Breast epithelium (tissue), 4 donors: ENCODE measurements at regions not wholly inside any gene's neighbourhood (a gene's known extent, or its start where the extent isn't known, plus 50 kb on each side); places are given as distances from the start of the nearest gene placed in this dataset.
"Not testable (repeated sequence)": the region's sequence is repeated elsewhere in the genome, so short reads cannot be mapped to it uniquely, and the experiment has no call there.

Source experiments
- DNase-seq, 2 donors: peaks; one replicate each; pipeline ENCODE4 v3.0.0-alpha.2; 2019; ENCODE audit warnings: low spot score in 2 of 2
- H3K27ac ChIP-seq, 2 donors: fragments of 200-600 bp; sonication (generic) in 1 of 2; one replicate each; pipeline ENCODE4 v1.5.1; 2016 to 2019; ENCODE audit warnings: mild to moderate bottlenecking in 1 of 2
- H3K27me3 ChIP-seq, 2 donors: fragments of 200-600 bp; sonication (generic) in 1 of 2; one replicate each; pipeline versions ENCODE4 v1.5.1 to v1.6.0; 2017 to 2019; ENCODE audit warnings: control low read depth in 1 of 2, mild to moderate bottlenecking in 1 of 2
- H3K36me3 ChIP-seq: fragments of 200-600 bp; one replicate; pipeline ENCODE4 v1.5.1; 2019
- H3K4me1 ChIP-seq, 2 donors: fragments of 200-600 bp; sonication (generic); one replicate each; pipeline ENCODE4 v1.5.1; 2016 to 2019; ENCODE audit warnings: control low read depth in 1 of 2
- H3K4me3 ChIP-seq, 3 donors: fragments of 200-600 bp; sonication (generic); 1 replicate in 2 of 3; 2 replicates in 1 of 3; pipeline ENCODE4 v1.5.1; 2016 to 2019; ENCODE audit warnings: mild to moderate bottlenecking in 3 of 3, moderate library complexity in 2 of 3
- H3K9me3 ChIP-seq, 2 donors: fragments of 200-600 bp; sonication (generic) in 1 of 2; one replicate each; pipeline ENCODE4 v1.5.1; 2016 to 2019; ENCODE audit warnings: control low read depth in 1 of 2
- POLR2A ChIP-seq: fragments of 450-650 bp; IDR thresholded peaks from one replicate; pipeline ENCODE4 v1.6.1; 2016; ENCODE audit warnings: antibody characterized with exemption, mild to moderate bottlenecking, moderate library complexity
- POLR2AphosphoS5 ChIP-seq, 3 donors: sonication (generic); formaldehyde crosslinking; IDR thresholded peaks; one replicate each; pipeline ENCODE4 v1.6.1; 2017; ENCODE audit warnings: antibody characterized with exemption in 3 of 3
- intact Hi-C: fragments of 100-400 bp; cut with DNase I; formaldehyde crosslinking; loops from one replicate; pipeline ENCODE4 v1.15.1; 2023; ENCODE audit warnings: low total_unique reads
- TF ChIP-seq, protein P1 (sequence below), 3 donors: fragments of 450-650 bp; IDR thresholded peaks; one replicate each; pipeline ENCODE4 v1.5.1; 2016 to 2017; ENCODE audit warnings: antibody characterized with exemption in 3 of 3, mild to moderate bottlenecking in 3 of 3, moderate library complexity in 3 of 3

DNA sequence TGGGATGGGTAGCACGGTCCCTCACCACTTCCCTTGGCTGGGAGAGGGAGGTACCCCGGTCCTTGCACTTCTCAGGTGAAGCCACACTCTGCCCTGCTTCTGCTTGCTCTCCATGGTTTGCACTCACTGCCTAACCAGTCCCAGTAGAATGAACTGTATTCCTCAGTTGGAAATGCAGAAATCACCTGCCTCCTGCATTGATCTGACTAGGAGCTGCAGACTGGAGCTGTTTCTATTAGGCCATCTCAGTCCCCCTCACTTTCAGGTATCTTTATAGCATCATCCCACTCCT lies 264.9 kb downstream of the ZWINT start:
- DNase-seq: no peak
- Histone ChIP-seq H3K27me3 (no peaks in the 10 kb centered on the region), H3K9me3 (peaks cover 4 to 5% of the 10 kb centered on the region in 2 donors), H3K36me3 (no peaks in the 10 kb centered on the region), H3K4me3 (no peak overlapping the region), H3K4me1 (no peaks in the 10 kb centered on the region), H3K27ac (no peak overlapping the region)
- TF ChIP-seq POLR2A (no peak), POLR2AphosphoS5 (IDR thresholded peaks at IDR 0.05) (no peak)
- TF ChIP-seq, protein P1, sequence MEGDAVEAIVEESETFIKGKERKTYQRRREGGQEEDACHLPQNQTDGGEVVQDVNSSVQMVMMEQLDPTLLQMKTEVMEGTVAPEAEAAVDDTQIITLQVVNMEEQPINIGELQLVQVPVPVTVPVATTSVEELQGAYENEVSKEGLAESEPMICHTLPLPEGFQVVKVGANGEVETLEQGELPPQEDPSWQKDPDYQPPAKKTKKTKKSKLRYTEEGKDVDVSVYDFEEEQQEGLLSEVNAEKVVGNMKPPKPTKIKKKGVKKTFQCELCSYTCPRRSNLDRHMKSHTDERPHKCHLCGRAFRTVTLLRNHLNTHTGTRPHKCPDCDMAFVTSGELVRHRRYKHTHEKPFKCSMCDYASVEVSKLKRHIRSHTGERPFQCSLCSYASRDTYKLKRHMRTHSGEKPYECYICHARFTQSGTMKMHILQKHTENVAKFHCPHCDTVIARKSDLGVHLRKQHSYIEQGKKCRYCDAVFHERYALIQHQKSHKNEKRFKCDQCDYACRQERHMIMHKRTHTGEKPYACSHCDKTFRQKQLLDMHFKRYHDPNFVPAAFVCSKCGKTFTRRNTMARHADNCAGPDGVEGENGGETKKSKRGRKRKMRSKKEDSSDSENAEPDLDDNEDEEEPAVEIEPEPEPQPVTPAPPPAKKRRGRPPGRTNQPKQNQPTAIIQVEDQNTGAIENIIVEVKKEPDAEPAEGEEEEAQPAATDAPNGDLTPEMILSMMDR (IDR thresholded peaks at IDR 0.05): no peak
- intact Hi-C loops: no loop called here

DNA sequence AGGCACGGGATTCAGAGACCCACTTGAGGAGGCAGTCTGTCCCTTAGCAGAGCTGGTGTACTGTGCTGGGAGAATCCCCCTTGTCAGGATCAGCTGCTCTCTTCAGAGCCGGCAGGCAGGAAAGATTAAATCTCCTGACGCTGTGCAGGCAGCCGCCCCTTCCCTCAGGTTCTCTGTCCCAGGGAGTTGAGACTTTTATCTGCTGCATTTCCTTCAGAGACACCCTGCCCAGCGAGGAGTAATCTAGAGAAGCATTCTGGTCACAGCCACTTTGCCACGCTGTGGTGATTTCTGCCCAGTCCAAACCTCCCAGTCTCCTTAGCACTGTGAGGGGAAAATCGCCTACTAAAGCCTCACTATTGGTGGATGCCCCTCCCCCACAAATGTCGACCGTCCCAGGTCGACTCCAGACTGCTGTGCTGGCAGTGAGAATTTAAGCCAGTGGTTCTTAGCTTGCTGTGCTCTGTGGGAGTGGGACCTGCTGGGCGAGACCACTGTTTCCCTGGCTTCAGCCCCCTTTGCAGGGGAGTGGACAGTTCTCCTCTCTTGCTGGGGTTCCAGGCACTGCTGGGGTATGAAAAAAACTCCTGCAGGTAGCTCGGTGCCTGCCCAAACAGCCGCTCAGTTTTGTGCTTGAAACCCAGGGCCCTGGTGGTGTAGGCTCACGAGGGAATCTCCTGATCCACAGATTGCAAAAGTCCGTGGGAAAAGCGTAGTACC lies 265.4 kb downstream of the ZWINT start:
- no peak overlapping the region for H3K27ac ChIP-seq
- peaks cover 8 to 9% of the 10 kb centered on the region in 2 donors for H3K9me3 ChIP-seq
- no peaks in the 10 kb centered on the region for H3K27me3 ChIP-seq
- no peak for TF ChIP-seq POLR2AphosphoS5 (IDR thresholded peaks at IDR 0.05)
- TF ChIP-seq, protein P1 (IDR thresholded peaks at IDR 0.05): no peak
- no peak for TF ChIP-seq POLR2A
- H3K36me3 ChIP-seq: no peaks in the 10 kb centered on the region
- intact Hi-C loops: no loop called here
- no peaks in the 10 kb centered on the region for H3K4me1 ChIP-seq
- no peak for DNase-seq
- H3K4me3 ChIP-seq: no peak overlapping the region

DNA sequence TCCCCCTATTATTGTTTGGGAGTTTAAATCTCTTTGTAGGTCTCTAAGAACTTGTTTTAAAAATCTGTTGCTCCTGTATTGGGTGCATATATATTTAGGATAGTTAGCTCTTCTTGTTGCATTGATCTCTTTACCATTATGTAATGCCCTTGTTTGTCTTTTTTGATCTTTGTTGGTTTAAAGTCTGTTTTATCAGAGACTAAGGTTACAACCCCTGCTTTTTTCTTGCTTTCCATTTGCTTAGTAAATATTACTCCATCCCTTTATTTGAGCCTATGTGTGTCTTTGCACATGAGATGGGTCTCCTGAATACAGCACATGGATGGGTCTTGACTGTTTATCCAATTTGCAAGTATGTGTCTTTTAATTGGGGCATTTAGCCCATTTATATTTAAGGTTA lies 267.4 kb downstream of the ZWINT start:
- H3K27ac ChIP-seq, DNase-seq, H3K4me3 ChIP-seq, H3K27me3 ChIP-seq, H3K36me3 ChIP-seq, intact Hi-C loops, H3K4me1 ChIP-seq: not testable (repeated sequence)
- H3K9me3 ChIP-seq: peaks cover 9 to 13% of the 10 kb centered on the region in 2 donors

DNA sequence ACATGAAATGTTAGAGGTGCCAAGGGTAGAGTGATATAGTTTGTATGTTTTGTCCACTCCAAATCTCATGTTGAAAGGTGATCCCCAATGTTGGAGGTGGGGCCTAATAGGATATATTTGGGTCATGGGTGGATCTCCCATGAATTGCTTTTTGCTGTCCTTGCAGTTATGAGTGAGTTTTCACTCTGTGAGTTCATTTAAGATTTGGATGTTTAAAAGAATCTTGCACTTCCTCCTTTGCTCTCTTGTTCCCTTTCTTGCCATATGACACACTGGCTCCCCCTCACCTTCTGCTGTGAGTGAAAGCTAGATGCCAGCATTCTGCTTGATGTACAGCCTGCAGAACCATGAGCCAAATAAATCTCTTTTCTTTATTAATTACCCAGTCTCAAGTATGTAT lies 269.2 kb downstream of the ZWINT start:
- Histone ChIP-seq H3K36me3 (no peaks in the 10 kb centered on the region), H3K9me3 (peaks cover 9 to 13% of the 10 kb centered on the region in 2 donors), H3K4me3 (no peak overlapping the region), H3K27ac (no peak overlapping the region), H3K4me1 (no peaks in the 10 kb centered on the region), H3K27me3 (no peaks in the 10 kb centered on the region)
- no peak for DNase-seq
- intact Hi-C loops: no loop called here
- no peak for TF ChIP-seq POLR2A
- no peak for TF ChIP-seq POLR2AphosphoS5 (IDR thresholded peaks at IDR 0.05)
- TF ChIP-seq, protein P1 (IDR thresholded peaks at IDR 0.05): no peak

DNA sequence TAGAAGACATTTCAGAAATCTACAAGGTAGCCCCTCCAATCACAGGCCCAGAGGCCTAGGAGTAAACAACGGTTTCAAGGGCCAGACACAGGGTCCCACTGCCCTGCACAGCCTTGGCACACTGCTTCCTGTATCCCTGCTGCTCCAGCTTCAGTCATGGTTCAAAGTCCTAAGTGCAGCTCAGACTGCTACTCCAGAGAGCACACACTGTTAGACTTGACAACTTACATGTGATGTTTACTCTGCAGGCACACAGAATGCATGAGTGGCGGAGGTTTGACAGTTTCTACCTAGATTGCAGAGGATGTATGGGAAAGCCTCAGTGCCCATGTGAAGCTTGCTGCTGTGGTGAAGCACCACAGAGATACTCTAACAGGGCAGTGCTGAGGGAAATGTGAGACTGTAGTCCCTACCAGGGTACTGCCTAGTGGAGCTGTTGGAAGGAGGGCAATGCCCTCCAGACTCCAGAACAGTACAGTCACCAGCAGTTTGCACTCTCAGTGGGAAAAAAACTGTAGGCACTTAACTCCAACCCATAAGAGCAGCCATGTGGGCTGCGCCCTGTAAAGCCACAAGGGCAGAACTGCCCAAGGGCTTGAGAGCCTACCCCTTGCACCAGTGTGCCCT lies 270.0 kb downstream of the ZWINT start:
- H3K9me3 ChIP-seq: peaks cover 9 to 13% of the 10 kb centered on the region in 2 donors
- no peak overlapping the region for H3K4me3 ChIP-seq
- TF ChIP-seq, protein P1 (IDR thresholded peaks at IDR 0.05): no peak
- TF ChIP-seq POLR2A (no peak), POLR2AphosphoS5 (IDR thresholded peaks at IDR 0.05) (no peak)
- no peaks in the 10 kb centered on the region for H3K27me3 ChIP-seq
- intact Hi-C loops: no loop called here
- H3K36me3 ChIP-seq: no peaks in the 10 kb centered on the region
- no peaks in the 10 kb centered on the region for H3K4me1 ChIP-seq
- no peak for DNase-seq
- no peak overlapping the region for H3K27ac ChIP-seq
